Transverse colon (tissue), 3 donors: ENCODE measurements at regions not wholly inside any gene's neighbourhood (a gene's known extent, or its start where the extent isn't known, plus 50 kb on each side); places are given as distances from the start of the nearest gene placed in this dataset.

ENCODE experiments used
- CTCF ChIP-seq, 5 experiments: fragments of 200-600 bp in 3 of 5; fragments of 450-650 bp in 2 of 5; sonication (generic) in 3 of 5; IDR thresholded peaks; 1 replicate in 2 of 5; 2 replicates in 3 of 5; pipeline ENCODE4 v1.5.1; 2016 to 2017; ENCODE audit warnings: antibody characterized with exemption in 5 of 5, inconsistent platforms in 3 of 5, mild to moderate bottlenecking in 2 of 5, moderate library complexity in 1 of 5
- POLR2A ChIP-seq: fragments of 450-650 bp; IDR thresholded peaks from one replicate; pipeline ENCODE4 v1.6.1; 2016; ENCODE audit warnings: antibody characterized with exemption, mild to moderate bottlenecking, moderate library complexity

- no peak for TF ChIP-seq CTCF (IDR thresholded peaks at IDR 0.05)
- no peak for TF ChIP-seq POLR2A
Measured at GRCh38 chr20:40017765-40018164, 671.3 kb downstream of the MAFB start.
